ENCODE measurements at regions not wholly inside any gene's neighbourhood (a gene's known extent, or its start where the extent isn't known, plus 50 kb on each side); places are given as distances from the start of the nearest gene placed in this dataset.
"Not testable (repeated sequence)": the region's sequence is repeated elsewhere in the genome, so short reads cannot be mapped to it uniquely, and the experiment has no call there.

DNA sequence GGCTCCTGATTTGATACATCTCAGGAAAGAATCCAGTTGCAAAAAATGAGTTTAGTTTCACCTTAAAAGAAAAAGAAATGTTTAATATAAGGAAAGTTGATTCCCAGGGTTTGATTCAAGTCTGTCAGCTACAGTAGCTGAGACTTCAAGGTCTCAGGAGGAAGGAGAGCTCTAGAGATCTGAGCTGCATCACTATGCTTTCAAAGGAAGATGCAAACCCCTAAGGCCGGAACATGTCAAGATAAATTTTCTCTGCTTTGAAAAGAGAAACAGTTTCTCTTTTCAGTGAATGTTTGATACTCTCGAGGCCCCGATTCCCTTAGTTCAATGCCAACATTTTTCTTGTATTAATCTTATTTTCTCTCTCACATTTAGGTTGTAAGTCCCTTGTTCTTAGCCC is 128.6 kb downstream of the RGPD3 start:
- no peak for DNase-seq (ENCODE audit: low read depth)

DNA sequence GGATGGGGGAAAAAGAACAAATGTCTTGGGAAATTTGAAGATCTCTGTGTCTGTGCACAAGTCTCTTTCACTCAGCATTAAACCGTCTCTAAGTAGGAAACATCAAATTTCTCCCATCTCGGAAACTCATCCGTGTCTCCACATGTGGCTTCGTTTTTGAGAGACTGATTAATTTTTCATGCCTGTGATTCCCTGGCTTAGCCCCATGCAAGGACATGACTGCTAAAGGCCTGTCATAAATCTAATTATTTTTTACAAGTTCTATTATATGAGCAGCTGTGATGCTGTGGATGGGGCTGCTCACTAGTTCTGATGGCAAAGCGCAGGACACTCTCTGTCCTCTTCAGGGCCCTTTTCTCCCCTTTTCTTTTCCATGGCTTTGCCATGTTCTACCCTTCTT is 129.1 kb downstream of the RGPD3 start:
- no peak for DNase-seq (ENCODE audit: low read depth)

DNA sequence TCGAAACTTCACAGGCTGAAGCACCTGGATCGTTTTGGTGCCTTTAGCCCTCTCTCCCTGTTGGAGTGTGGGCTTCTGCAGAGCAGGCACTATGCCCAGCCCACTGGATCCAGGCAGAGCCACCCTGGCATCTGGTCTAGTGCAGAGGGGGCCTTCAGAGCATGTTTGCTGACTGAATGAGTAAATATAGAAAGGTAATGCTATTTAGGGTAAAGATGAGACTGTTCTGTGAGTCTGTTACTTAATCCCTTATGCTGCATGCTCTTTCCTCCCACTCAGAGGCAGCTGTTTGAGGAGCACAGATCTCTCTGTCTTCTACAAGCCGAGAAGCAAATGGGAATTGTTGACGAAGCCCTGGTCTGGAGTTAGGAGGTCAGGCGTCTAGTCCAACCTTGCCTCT is 130.2 kb downstream of the RGPD3 start:
- no peak for DNase-seq (ENCODE audit: low read depth)

DNA sequence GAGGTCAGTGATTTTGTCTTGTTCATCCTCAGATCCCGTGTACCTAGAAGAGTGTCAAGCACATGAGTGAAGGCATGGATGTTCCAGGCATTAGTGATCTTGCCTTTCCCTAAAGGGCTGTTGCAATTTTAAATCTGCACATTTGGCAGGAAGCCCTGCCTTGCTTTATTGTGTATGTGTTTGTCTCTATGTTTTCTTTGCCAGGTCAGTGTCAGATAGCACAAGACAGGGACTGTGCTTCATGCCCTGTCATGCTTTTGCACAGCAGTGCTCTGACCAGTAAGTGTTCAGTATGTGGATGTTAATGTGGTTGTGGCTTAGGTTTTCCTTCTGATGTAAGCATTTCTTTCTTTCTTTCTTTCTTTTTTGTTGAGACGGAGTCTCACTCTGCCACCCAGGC is 131.5 kb downstream of the RGPD3 start:
- DNase-seq (ENCODE audit: low read depth): no peak

DNA sequence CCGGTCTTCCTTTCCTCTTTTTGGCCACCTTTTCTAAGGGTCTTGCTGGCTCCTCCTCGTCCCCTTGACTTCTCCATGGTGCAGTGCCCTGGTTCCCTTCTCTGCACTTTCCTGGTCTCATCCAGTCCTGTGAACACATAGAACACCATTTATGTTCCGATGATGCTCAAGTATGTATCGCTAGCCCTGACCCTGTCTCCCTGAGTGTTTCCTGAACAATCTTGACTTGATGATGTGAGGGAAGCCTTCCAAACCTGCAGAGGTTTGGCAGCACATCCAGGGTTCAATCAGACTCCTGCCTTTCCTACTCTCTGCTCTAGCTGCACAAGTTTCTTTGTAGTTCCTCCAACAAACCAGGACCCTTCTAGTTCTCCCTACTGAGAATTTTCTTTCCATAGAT is 132.1 kb downstream of the RGPD3 start:
- no peak for DNase-seq (ENCODE audit: low read depth)

DNA sequence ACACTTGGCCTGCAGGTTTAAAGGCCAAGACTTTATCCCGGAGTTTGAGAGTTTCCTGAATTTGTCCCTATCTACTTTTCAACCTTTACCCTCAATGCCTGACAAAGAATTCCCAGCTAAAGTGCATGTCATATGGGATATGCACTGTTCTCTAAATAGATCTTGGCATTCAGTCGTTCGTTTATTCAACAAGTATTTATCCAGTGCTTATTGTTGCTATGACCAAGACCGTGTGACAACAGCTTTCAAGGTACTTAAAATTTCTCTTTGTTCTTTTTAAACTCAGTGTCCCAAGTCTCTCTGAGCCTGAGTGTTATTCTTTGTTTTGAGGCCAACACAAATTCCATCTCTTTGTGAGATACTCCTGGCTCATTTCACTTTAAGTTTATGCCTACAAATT is 133.4 kb downstream of the RGPD3 start:
- no peak for DNase-seq (ENCODE audit: low read depth)

DNA sequence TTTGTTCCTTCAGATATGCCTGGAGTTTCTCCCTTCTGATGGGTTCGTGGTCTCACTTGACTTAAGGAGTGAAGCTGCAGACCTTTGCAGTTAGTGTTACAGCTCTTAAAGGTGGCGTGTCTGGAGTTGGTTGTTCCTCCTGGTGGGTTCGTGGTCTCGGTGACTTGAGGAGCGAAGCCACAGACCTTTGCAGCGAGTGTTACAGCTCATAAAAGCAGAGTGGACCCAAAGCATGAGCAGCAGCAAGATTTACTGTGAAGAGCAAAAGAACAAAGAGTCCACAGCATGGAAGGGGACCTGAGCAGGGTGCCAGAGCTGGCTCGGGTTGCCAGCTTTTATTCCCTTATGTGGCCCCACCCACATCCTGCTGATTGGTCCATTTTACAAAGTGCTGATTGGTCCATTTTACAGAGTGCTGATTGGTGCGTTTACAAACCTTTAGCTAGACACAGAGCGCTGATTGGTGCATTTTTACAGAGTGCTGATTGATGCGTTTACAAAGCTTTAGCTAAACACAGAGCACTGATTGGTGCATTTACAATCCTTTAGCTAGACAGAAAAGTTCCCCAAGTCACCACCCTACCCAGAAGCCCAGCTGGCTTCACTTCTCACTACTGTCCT is 134.8 kb downstream of the RGPD3 start:
- DNase-seq (ENCODE audit: low read depth): not testable (repeated sequence)

DNA sequence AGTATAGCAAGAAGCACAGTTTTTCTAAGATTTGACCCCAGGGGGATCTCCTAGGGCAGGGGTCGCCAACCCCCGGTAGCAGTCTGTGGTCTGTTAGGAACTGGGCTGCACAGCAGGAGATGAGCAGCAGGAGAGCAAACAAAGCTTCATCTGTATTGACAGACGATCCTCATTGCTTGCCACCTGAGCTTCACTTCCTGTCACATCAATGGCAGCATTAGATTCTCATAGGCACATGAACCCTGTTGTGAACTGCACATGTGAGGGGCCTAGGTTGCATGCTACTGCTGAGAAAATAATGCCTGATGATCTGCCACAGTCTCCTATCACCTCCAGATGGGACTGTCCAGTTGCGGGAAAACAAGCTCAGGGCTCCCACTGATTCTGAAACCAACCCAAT is 136.2 kb downstream of the RGPD3 start:
- DNase-seq (ENCODE audit: low read depth): no peak

DNA sequence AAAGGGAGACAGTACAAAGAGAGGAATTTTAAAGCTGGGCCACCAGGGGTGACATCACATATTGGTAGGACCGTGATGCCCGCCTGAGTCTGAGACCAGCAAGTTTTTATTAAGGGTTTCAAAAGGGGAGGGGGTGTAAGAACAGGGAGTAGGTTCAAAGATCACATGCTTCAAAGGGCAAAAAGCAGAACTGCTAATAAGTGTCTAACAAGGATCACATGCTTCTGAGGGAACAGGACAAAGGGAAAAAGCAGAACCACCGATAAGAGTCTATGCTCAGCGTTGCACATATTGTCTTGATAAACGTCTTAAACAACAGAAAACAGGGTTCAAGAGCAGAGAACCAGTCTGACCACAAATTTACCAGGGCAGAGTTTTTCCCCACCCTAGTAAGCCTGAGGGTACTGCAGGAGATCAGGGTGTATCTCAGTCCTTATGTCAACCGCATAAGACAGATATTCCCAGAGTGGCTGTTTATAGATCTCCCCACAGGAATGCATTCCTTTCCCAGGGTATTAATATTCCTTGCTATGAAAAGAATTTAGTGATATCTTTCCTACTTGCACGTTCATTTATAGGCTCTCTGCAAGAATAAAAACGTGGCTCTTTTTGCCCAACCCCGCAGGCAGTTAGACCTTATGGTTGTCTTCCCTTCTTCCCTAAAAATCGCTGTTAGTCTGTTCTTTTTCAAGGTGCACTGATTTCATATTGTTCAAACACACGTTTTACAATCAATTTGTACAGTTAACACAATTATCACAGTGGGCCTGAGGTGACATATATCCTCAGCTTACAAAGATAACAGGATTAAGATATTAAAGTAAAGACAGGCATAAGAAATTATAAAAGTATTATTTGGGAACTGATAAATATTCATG is 136.5 kb upstream of the UXS1 start:
- not testable (repeated sequence) for DNase-seq (ENCODE audit: low read depth)

DNA sequence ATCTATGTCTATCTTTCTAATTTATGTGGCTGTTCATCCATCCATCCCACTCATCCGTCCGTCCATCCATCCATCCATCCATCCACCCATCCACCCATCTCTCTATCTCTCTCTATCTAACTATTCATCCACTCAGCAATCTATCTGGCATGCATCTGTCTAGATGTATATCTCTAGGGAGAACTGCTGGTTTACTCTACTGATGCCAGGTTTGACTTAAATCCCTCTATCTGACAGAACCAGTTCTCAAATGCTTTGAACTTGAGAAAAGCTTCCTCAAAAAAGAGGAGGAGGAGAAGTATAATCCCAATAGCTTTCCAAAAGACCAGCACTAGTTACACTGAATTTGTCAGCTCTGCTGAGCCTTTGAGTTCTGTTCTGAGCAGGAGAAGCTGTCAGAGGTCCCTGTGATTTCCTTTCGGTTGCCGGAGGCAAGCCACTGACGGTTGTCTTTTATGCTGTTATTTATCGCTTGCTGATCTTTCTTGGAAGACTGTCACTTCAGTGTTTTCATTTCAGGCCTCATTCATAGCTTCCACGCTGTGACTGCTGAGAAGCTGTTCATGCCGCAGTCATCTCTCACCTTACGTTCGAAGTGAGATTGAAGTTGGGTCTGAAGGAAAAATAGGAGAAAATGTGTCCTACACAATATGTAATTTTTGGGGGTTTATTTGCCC is 129.4 kb upstream of the UXS1 start:
- no peak for DNase-seq (ENCODE audit: low read depth)

DNA sequence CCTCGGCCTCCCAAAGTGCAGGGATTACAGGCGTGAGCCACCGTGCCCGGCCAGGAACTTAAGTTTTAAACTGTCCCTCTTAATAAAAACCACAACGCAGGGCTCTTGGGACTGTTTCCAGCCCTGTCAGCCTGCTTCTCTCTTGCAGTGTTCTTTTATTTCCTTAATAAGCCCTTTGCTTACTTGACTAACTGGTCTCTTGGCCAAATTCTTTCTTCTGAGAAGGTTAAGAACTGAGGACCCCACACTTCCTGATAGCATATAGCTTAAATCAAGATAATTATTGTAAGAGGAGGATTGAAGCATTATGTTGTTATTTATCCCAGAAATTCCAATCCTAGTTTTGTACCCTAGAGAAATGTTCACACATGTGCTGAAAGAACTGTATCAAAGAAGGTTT is 128.2 kb upstream of the UXS1 start:
- DNase-seq (ENCODE audit: low read depth): no peak

DNA sequence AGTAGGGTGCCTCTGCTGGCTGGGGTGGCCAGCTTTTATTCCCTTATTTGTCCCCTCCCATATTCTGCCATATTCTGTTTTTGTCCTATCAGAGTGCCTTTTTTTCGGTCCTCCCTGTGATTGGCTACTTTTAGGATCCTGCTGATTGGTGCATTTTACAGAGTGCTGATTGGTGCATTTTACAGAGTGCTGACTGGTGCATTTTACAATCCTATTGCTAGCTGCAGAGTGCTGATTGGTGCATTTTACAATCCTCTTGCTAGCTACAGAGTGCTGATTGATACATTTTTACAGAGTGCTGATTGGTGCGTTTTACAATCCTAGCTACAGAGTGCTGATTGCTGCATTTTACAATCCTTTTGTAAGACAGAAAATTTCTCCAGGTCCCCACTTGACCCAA is 126.3 kb upstream of the UXS1 start:
- DNase-seq (ENCODE audit: low read depth): not testable (repeated sequence)

DNA sequence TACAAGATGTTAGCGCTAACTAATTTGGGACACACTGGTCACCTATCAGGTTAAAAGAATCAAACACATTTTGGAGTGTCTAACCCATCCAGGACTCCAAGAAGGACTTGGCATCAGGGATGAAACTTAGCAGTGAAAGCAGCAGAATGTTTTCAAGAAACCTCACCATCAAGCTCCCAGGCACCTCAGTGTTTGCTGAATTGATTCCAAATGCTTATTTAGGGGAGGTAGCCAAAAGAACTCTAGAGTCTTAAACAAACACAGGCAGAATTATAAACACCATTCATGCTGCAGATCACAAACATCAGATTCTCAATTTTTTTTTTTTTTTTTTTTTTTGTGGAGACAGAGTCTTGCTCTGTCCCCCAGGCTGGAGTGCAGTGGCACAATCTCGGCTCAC is 122.8 kb upstream of the UXS1 start:
- DNase-seq (ENCODE audit: low read depth): no peak

DNA sequence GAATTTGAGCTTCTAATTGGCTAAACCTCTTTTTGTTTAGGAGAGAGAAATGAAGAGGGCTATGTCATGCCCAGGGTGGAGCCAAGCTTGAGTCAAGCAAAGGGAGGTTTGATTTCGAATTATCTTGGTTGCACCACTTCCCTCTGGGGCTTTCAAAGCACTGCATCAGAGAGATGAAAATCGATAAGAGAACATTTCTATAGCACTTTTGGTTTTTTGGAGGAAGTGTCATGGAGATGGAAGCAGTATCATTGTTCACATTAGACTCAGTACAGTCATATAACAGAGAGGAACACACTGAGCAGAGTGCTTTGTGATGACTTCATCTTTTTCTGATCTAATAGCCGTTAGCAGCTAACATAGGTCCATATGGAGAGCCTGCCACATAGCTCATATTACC is 120.3 kb upstream of the UXS1 start:
- DNase-seq (ENCODE audit: low read depth): no peak

DNA sequence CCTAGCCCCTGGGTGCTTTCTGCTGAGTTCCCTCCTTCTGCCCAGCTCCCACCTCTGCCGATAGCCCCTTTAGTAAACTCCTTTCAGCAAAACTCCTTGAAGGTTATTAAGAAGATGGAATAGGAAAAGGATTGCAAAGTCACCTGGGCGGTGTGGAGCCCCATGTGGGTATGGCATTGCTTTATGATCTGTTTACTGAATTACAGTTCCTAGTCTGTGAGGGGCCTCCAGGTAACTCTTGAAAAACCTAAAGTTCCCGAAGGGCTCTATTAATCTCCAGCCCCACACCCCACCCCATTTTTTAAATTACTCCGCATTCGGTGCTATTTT is 116.9 kb upstream of the UXS1 start:
- no peak for DNase-seq (ENCODE audit: low read depth)

DNA sequence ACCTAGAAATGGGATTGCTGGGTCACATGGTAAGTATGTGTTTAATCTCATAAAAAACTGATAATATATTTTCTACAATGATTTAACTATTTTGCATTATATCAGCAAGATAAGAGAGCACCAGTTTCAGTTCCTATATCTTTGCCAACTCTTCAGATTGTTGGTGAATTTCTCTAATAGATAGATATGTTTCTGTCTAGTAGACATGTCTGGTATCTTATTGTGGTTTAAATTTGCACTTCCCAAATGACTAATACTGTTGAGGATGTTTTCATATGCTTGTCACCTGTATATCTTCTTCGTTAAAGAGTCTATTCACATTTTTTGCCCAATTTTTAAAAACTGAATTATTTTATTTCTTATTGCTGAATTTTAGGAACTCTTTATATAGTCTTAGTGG is 113.8 kb upstream of the UXS1 start:
- DNase-seq (ENCODE audit: low read depth): no peak

DNA sequence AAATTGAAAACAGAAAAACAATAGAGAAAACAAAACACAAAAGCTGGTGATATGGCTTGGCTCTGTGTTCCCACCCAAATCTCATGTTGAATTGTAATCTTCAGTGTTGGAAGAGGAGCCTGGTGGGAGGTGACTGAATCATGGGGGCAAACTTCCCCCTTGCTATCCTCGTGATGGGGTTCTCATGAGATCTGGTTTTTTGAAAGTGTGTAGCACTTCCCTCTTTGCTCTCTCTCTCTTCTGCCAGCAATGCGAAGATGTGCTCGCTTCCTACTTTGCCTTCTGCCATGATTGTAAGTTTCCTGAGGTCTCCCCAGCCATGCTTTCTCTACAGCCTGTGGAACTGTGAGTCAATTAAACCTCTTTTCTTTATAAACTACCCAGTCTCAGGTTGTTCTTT is 112.3 kb upstream of the UXS1 start:
- no peak for DNase-seq (ENCODE audit: low read depth)

DNA sequence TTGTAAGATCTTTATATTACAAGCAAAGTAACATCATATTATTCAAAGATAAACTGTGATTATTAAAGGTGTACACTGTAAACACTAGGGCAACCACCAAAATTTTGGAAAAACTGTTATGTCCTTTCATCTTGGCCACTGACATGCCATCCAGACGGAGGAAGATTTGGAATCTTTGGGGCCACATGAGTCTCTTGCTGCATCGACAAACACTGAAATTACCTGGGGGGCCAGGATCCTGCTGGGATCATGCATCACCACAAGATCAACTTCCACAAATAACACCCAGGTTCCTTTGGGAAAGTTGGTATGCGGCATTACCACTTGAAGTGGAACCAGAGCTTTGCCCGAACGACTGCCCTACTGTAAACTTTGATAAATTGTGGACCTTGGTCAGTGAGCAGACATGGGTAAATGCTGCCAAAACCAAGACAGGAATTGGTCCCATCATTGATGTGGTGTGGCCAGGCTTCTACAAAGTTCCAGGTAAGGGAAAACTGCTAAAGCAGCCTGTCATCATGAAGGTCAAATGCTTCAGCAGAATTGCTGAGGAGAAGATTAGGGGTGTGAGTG is 110.6 kb upstream of the UXS1 start:
- no peak for DNase-seq (ENCODE audit: low read depth)

DNA sequence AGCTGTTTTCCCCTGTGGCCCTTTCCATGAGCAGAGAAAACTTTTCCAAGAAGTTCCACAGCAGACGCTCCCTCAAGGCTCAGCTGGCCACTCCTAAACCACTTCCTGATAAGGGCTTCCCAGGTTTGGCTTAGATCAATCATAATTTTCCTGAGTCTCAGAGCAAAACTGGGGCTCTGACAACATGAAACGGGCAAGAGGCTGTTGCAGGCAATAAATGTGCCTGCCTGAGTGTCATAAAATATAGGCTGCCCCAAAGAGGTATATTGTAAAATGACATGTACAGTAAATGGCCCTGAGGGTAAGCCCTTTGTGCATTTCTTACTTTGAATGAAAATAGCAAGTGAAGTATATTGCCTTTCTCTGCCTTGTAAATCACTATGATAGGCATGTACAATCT is 105.6 kb upstream of the UXS1 start:
- DNase-seq (ENCODE audit: low read depth): no peak

DNA sequence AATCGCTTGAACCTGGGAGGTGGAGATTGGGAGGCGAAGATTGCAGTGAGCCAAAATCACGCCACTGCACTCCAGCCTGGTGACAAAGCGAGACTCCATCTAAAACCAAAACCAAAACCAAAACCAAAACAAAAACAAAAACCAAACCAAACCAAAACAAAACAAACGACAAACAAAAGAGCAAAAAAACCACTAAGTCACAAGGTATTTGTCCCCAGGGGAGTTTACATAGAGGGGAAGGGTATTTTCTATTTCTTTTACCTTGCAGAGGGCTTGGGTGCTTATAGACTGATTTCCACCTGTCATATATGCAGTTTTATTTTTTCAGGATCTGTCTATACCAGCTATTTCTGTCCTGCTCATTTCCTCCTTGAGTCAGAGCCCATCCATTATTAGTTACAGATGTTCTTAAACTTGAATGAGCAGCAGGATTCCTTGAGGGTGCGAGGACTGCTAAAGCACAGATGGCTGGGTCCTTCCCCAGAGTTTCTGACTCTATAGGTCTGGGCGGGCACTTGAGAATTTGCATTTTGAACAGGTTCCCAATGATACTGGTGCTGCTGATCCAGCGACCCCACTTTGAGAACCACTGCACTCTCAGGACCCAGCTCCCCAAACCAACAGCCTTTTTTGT is 102.2 kb upstream of the UXS1 start:
- no peak for DNase-seq (ENCODE audit: low read depth)

DNA sequence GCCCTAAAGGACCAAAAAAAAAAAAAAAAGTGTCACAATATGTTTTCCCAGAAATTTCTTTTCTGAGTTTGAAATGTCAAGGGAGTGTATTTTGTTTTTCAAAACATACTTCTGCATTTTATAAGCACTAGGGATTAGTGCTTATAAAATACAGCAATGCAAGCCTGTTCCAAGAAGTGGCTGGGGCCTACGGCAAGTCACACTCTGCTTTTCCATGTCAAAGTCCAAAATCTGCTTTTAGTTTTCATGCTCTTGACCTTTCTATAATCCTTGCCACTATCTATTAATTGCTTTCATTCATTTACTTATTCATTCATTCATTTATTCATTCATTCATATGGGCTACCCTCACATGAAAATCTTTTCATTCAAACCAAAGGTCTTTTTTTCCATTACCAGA is 100.1 kb upstream of the UXS1 start:
- DNase-seq (ENCODE audit: low read depth): no peak

DNA sequence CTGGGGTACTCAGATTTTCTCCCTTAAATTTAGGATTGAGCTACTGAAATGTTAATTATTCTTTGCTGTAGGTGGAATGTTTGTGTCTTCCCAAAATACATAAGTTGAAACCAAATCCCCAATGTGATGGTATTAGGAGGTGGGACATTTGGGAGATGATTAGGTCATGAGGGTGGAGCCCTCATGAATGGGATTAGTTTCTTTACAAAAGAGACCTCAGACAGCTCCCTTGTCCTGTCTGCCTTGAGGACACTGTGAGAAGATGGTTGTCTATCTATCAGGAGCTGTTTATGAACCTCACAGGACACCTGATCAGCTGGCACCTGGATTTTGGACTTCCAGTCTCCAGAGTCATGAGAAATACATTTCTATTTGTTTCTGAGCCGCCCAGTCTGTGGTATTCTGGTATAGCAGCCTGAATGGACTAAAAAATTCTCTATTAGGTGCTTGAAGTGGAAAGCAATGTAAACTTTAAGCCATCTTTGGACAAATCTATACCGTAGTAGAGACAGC is 99.2 kb upstream of the UXS1 start:
- no peak for DNase-seq (ENCODE audit: low read depth)
